H1 (cell line): ENCODE measurements at regions not wholly inside any gene's neighbourhood (a gene's known extent, or its start where the extent isn't known, plus 50 kb on each side); places are given as distances from the start of the nearest gene placed in this dataset.

Experiments used
- CTCF ChIA-PET: fragments of 300-600 bp; sonication (Branson Sonifier 250); formaldehyde crosslinking; loops from one replicate; lab custom pipeline; 2021; ENCODE audit not compliant: partially characterized antibody; lab: Charles Lee
- POLR2A ChIA-PET: fragments of 300-600 bp; sonication (Branson Sonifier 250); formaldehyde crosslinking; loops from one replicate; lab custom pipeline; 2021; ENCODE audit warnings: inconsistent platforms; ENCODE audit not compliant: partially characterized antibody; lab: Charles Lee
- DNase-seq, 2 experiments: peaks; one replicate each; pipeline versions ENCODE4 v3.0.0 to v3.0.0-alpha.2; 2010 to 2022; ENCODE audit warnings: low spot score in 2 of 2, low read depth in 1 of 2, mixed read lengths in 1 of 2
- FAIRE-seq: peaks from 2 replicates; lab custom pipeline; 2011; peaks lifted over from hg19 to GRCh38; lab: Jason Lieb, UNC
- H2AFZ ChIP-seq: 2 replicates; pipeline ENCODE4 v1.8.1; 2012; ENCODE audit warnings: low read length, inconsistent platforms
- H2AK5ac ChIP-seq: 2 replicates; pipeline ENCODE4 v1.6.1; 2013; ENCODE audit warnings: low read depth, low read length
- H2BK120ac ChIP-seq: replicated peaks from 2 replicates; pipeline ENCODE3; 2013; ENCODE audit warnings: low read depth, low read length, inconsistent platforms
- H2BK12ac ChIP-seq: 2 replicates; pipeline ENCODE4 v1.6.1; 2013; ENCODE audit warnings: low read depth, low read length
- H2BK15ac ChIP-seq: 2 replicates; pipeline ENCODE4 v1.6.1; 2013; ENCODE audit warnings: low read length
- H2BK20ac ChIP-seq: 2 replicates; pipeline ENCODE4 v1.6.1; 2013; ENCODE audit warnings: low read length
- H2BK5ac ChIP-seq: 2 replicates; pipeline ENCODE4 v1.6.1; 2013; ENCODE audit warnings: low read depth, low read length
- H3K14ac ChIP-seq: 2 replicates; pipeline ENCODE4 v1.6.1; 2013; ENCODE audit warnings: inconsistent platforms; ENCODE audit not compliant: insufficient read length
- H3K18ac ChIP-seq: 2 replicates; pipeline ENCODE4 v1.6.1; 2013; ENCODE audit warnings: low read length; ENCODE audit errors: extremely low read depth
- H3K23ac ChIP-seq: 2 replicates; pipeline ENCODE4 v1.6.1; 2013; ENCODE audit warnings: inconsistent platforms; ENCODE audit not compliant: insufficient read length
- H3K23me2 ChIP-seq: 2 replicates; pipeline ENCODE4 v1.6.1; 2013; ENCODE audit warnings: low read depth, low read length
- H3K27ac ChIP-seq: 2 replicates; pipeline ENCODE4 v1.6.1; 2011; ENCODE audit warnings: low read depth, low read length, inconsistent platforms
- H3K27me3 ChIP-seq, 4 experiments: replicated peaks in 1 of 4; 1 replicate in 1 of 4; 2 replicates in 3 of 4; pipeline versions ENCODE4 v1.6.1 to v1.8.1; 2011 to 2013; ENCODE audit warnings: low read length in 3 of 4, mild to moderate bottlenecking in 3 of 4, inconsistent platforms in 2 of 4, mixed read lengths in 2 of 4, moderate library complexity in 1 of 4; ENCODE audit not compliant: control insufficient read depth in 3 of 4, insufficient read depth in 3 of 4; ENCODE audit errors: extremely low read depth in 1 of 4
- H3K36me3 ChIP-seq, 4 experiments: 2 replicates each; pipeline versions ENCODE4 v1.6.1 to v1.8.1; 2011 to 2013; ENCODE audit warnings: mild to moderate bottlenecking in 4 of 4, low read length in 3 of 4, moderate library complexity in 2 of 4, control low read depth in 1 of 4, inconsistent platforms in 1 of 4; ENCODE audit not compliant: insufficient read depth in 4 of 4, control insufficient read depth in 2 of 4
- H3K4ac ChIP-seq: replicated peaks from 2 replicates; pipeline ENCODE3; 2013; ENCODE audit warnings: low read length, low read depth, mixed read lengths, inconsistent platforms; ENCODE audit not compliant: insufficient read length
- H3K4me1 ChIP-seq, 4 experiments: replicated peaks in 1 of 4; 1 replicate in 1 of 4; 2 replicates in 3 of 4; pipeline versions ENCODE4 v1.6.1 to v1.8.1; 2011 to 2013; ENCODE audit warnings: low read length in 3 of 4, inconsistent platforms in 2 of 4, mixed read lengths in 1 of 4; ENCODE audit not compliant: insufficient read depth in 4 of 4, control insufficient read depth in 3 of 4
- H3K4me2 ChIP-seq, 2 experiments: 2 replicates each; pipeline versions ENCODE4 v1.6.1 to v1.8.1; 2011 to 2013; ENCODE audit warnings: low read depth in 2 of 2, low read length in 2 of 2, control low read depth in 1 of 2, inconsistent platforms in 1 of 2, mild to moderate bottlenecking in 1 of 2; ENCODE audit not compliant: insufficient read depth in 1 of 2
- H3K4me3 ChIP-seq, 4 experiments: fragments of 200-600, 300-600 bp in 1 of 4; sonication (generic), shearing (Covaris generic), sonication (Bioruptor Twin) in 1 of 4; 2 replicates each; pipeline versions ENCODE4 v1.5.1 to v1.8.1; 2011 to 2016; ENCODE audit warnings: low read length in 4 of 4, low read depth in 3 of 4, control low read depth in 2 of 4, inconsistent platforms in 2 of 4, mild to moderate bottlenecking in 2 of 4, mixed read lengths in 1 of 4, moderate library complexity in 1 of 4; ENCODE audit not compliant: insufficient read depth in 2 of 4; ENCODE audit errors: extremely low read depth in 1 of 4
- H3K56ac ChIP-seq: replicated peaks from 2 replicates; pipeline ENCODE3; 2013; ENCODE audit warnings: low read depth, mild to moderate bottlenecking, mixed read lengths, low read length, inconsistent platforms; ENCODE audit not compliant: insufficient read length
- H3K79me1 ChIP-seq: 2 replicates; pipeline ENCODE4 v1.6.1; 2013; ENCODE audit warnings: low read depth, low read length, control low read depth
- H3K79me2 ChIP-seq, 2 experiments: 2 replicates each; pipeline versions ENCODE4 v1.6.1 to v1.8.1; 2012 to 2013; ENCODE audit warnings: low read length in 2 of 2, mild to moderate bottlenecking in 2 of 2, inconsistent platforms in 1 of 2; ENCODE audit not compliant: insufficient read depth in 2 of 2, control insufficient read depth in 1 of 2
- H3K9ac ChIP-seq, 4 experiments: replicated peaks in 1 of 4; 1 replicate in 1 of 4; 2 replicates in 3 of 4; pipeline versions ENCODE4 v1.6.1 to v1.8.1; 2011 to 2013; ENCODE audit warnings: low read depth in 3 of 4, low read length in 3 of 4, control low read depth in 2 of 4, mild to moderate bottlenecking in 2 of 4, moderate library complexity in 2 of 4, inconsistent platforms in 1 of 4; ENCODE audit errors: extremely low read depth in 1 of 4
- H3K9me3 ChIP-seq, 2 experiments: 2 replicates each; pipeline versions ENCODE4 v1.6.1 to v1.8.1; 2012 to 2013; ENCODE audit warnings: mild to moderate bottlenecking in 2 of 2, moderate library complexity in 2 of 2, control low read depth in 1 of 2, inconsistent platforms in 1 of 2, low read depth in 1 of 2, low read length in 1 of 2, mixed read lengths in 1 of 2; ENCODE audit not compliant: insufficient read depth in 2 of 2
- H4K20me1 ChIP-seq, 2 experiments: replicated peaks in 1 of 2; 2 replicates each; pipeline versions ENCODE3 to v1.8.1; 2011 to 2013; ENCODE audit warnings: inconsistent platforms in 2 of 2, low read length in 2 of 2, mild to moderate bottlenecking in 1 of 2; ENCODE audit not compliant: insufficient read depth in 2 of 2, control insufficient read depth in 1 of 2
- H4K5ac ChIP-seq: 2 replicates; pipeline ENCODE4 v1.6.1; 2013; ENCODE audit warnings: low read length, low read depth, mixed read lengths, inconsistent platforms; ENCODE audit not compliant: insufficient read length
- H4K8ac ChIP-seq: 2 replicates; pipeline ENCODE4 v1.8.0; 2013; ENCODE audit warnings: mild to moderate bottlenecking, moderate library complexity, low read length, inconsistent platforms; ENCODE audit not compliant: insufficient read depth; ENCODE audit errors: extremely low read depth
- H4K91ac ChIP-seq: replicated peaks from 2 replicates; pipeline ENCODE3; 2013; ENCODE audit warnings: low read length, mixed read lengths, inconsistent platforms; ENCODE audit not compliant: insufficient read length
- CEBPB ChIP-seq: IDR thresholded peaks from 2 replicates; pipeline ENCODE4 v1.6.1; 2012; ENCODE audit warnings: low read depth, low read length
- CREB1 ChIP-seq: IDR thresholded peaks from 2 replicates; pipeline ENCODE4 v1.6.1; 2012; ENCODE audit warnings: inconsistent platforms
- HDAC6 ChIP-seq: IDR thresholded peaks from one replicate; pipeline ENCODE4 v1.7.1; 2012; ENCODE audit warnings: low read depth, mild to moderate bottlenecking, inconsistent platforms, low read length, moderate library complexity
- KDM4A ChIP-seq: IDR thresholded peaks from one replicate; pipeline ENCODE4 v1.7.1; 2012; ENCODE audit warnings: low read depth, mild to moderate bottlenecking, moderate library complexity, low read length, inconsistent platforms; ENCODE audit not compliant: severe bottlenecking
- PHF8 ChIP-seq: fragments of 200-600 bp; sonication (generic); conservative IDR thresholded peaks from 2 replicates; pipeline ENCODE4 v1.7.1; 2012; ENCODE audit warnings: low read depth, mild to moderate bottlenecking, inconsistent platforms, low read length, moderate library complexity
- WGBS, 2 experiments: shearing (Covaris generic) in 1 of 2; methylation state at CpG; one replicate each; pipeline versions ENCODE4 v1.1.6 to v1.1.7; 2013 to 2015; ENCODE audit warnings: low lambda C conversion rate in 2 of 2, mixed read lengths in 2 of 2, inconsistent platforms in 1 of 2, low coverage in 1 of 2, missing lambda C conversion rate in 1 of 2; ENCODE audit not compliant: insufficient replicate concordance in 2 of 2, insufficient coverage in 1 of 2, insufficient read length in 1 of 2; ENCODE audit errors: extremely low coverage in 1 of 2, missing lambda C conversion rate in 1 of 2; 5-methylcytosine and 5-hydroxymethylcytosine counted together

GRCh38 chr4:116005037-116005805 is 891.8 kb upstream of the NDST4 start:
- Histone ChIP-seq H3K9me3 (no peaks in the 10 kb centered on the region), H2BK5ac (no peak overlapping the region), H2BK15ac (no peak overlapping the region)
- POLR2A ChIA-PET = no interaction called here
- TF ChIP-seq HDAC6 = no peak
- no peak for TF ChIP-seq PHF8
- no peak for TF ChIP-seq CREB1
- TF ChIP-seq CEBPB = 0 out of 2 replicates have a peak, but pooled peaks have one; percentile 6
- TF ChIP-seq KDM4A = no peak
- TF ChIP-seq, all 59 proteins: peak for 1
- Histone ChIP-seq H3K4me3 (no peak overlapping the region), H2BK12ac (no peak overlapping the region), H3K4me1 (no peaks in the 10 kb centered on the region), H3K27me3 (no peaks in the 10 kb centered on the region), H4K8ac (no peak overlapping the region), H3K23me2 (no peaks in the 10 kb centered on the region), H3K18ac (no peak overlapping the region; the same call in 1 of the 2 replicates), H3K79me1 (no peaks in the 10 kb centered on the region), H3K79me2 (no peaks in the 10 kb centered on the region), H2BK20ac (no peak overlapping the region), H2BK120ac (no peak overlapping the region), H3K4ac (no peak overlapping the region), H3K27ac (no peak overlapping the region), H2AFZ (no peak overlapping the region), H3K23ac (no peak overlapping the region), H3K4me2 (no peak overlapping the region), H3K9ac (no peak overlapping the region), H4K91ac (no peak overlapping the region), H2AK5ac (no peak overlapping the region), H3K14ac (no peak overlapping the region), H3K36me3 (no peaks in the 10 kb centered on the region), H4K20me1 (no peaks in the 10 kb centered on the region), H4K5ac (no peak overlapping the region), H3K56ac (no peak overlapping the region)
- FAIRE-seq (no peak), DNase-seq (no peak)
- CTCF ChIA-PET = no interaction called here
- 90% methylated on average over 3 of the region's 3 CpGs; no CpG with 5 or more reads in 1 of the 2 experiments for WGBS, 2 experiments
